ENCODE measurements at regions not wholly inside any gene's neighbourhood (a gene's known extent, or its start where the extent isn't known, plus 50 kb on each side); places are given as distances from the start of the nearest gene placed in this dataset.
"Not testable (repeated sequence)": the region's sequence is repeated elsewhere in the genome, so short reads cannot be mapped to it uniquely, and the experiment has no call there.

GRCh38 chr9:81427870-81428269, 261.5 kb downstream of the TLE1 start:
- intact Hi-C loops (cut with DNase I): no loop called here

GRCh38 chr9:81424431-81424830, 264.9 kb downstream of the TLE1 start:
- 12% methylated on average over 1 of the region's 1 CpG for WGBS
- no peaks in the 10 kb centered on the region for H3K9me3 ChIP-seq (ENCODE audit: control insufficient read depth, low read length)
- DNase-seq (no peak), ATAC-seq (peak in 1 of 2 donors; percentile 37)
- H3K4me1 ChIP-seq (ENCODE audit: control insufficient read depth, insufficient read depth, low read length): no peaks in the 10 kb centered on the region
- no peaks in the 10 kb centered on the region for H3K27me3 ChIP-seq (ENCODE audit: control insufficient read depth, insufficient read depth)
- intact Hi-C loops (cut with DNase I): no loop called here
- H3K4me3 ChIP-seq (ENCODE audit: low read length): no peak overlapping the region
- no peak overlapping the region for H3K27ac ChIP-seq (ENCODE audit: low read length)

More at GRCh38 chr9:81427870-81428269, 261.5 kb downstream of the TLE1 start:
- Histone ChIP-seq H3K9me3 (ENCODE audit: control insufficient read depth, low read length) (no peaks in the 10 kb centered on the region), H3K4me1 (ENCODE audit: control insufficient read depth, insufficient read depth, low read length) (no peaks in the 10 kb centered on the region), H3K4me3 (ENCODE audit: low read length) (no peak overlapping the region), H3K27ac (ENCODE audit: low read length) (no peak overlapping the region), H3K27me3 (ENCODE audit: control insufficient read depth, insufficient read depth) (no peaks in the 10 kb centered on the region)
- ATAC-seq: no peak
- DNase-seq: no peak
- WGBS: 96% methylated on average over 1 of the region's 1 CpG

GRCh38 chr9:81423589-81424326, 265.6 kb downstream of the TLE1 start:
- ATAC-seq: no peak
- Histone ChIP-seq H3K27me3 (ENCODE audit: control insufficient read depth, insufficient read depth) (no peaks in the 10 kb centered on the region), H3K4me1 (ENCODE audit: control insufficient read depth, insufficient read depth, low read length) (no peaks in the 10 kb centered on the region), H3K9me3 (ENCODE audit: control insufficient read depth, low read length) (no peaks in the 10 kb centered on the region), H3K4me3 (ENCODE audit: low read length) (no peak overlapping the region), H3K27ac (ENCODE audit: low read length) (no peak overlapping the region)
- intact Hi-C loops (cut with DNase I): no loop called here
- no peak for DNase-seq

- H3K9me3 ChIP-seq (ENCODE audit: control insufficient read depth, low read length); H3K4me3 ChIP-seq (ENCODE audit: low read length); ATAC-seq; DNase-seq; H3K4me1 ChIP-seq (ENCODE audit: control insufficient read depth, insufficient read depth, low read length); H3K27me3 ChIP-seq (ENCODE audit: control insufficient read depth, insufficient read depth); intact Hi-C loops (cut with DNase I); H3K27ac ChIP-seq (ENCODE audit: low read length): not testable (repeated sequence)
- 88% methylated on average over 3 of the region's 3 CpGs for WGBS
These were observed 268.3 kb downstream of the TLE1 start for GRCh38 chr9:81421090-81421489.

- DNase-seq (no peak), ATAC-seq (no peak)
- 97% methylated on average over 1 of the region's 1 CpG for WGBS
- Histone ChIP-seq H3K4me3 (ENCODE audit: low read length) (no peak overlapping the region), H3K27me3 (ENCODE audit: control insufficient read depth, insufficient read depth) (no peaks in the 10 kb centered on the region), H3K9me3 (ENCODE audit: control insufficient read depth, low read length) (no peaks in the 10 kb centered on the region), H3K4me1 (ENCODE audit: control insufficient read depth, insufficient read depth, low read length) (no peaks in the 10 kb centered on the region), H3K27ac (ENCODE audit: low read length) (no peak overlapping the region)
- intact Hi-C loops (cut with DNase I): no loop called here
These were observed 269.3 kb downstream of the TLE1 start for GRCh38 chr9:81420024-81420423.

- Histone ChIP-seq H3K27ac (ENCODE audit: low read length) (no peak overlapping the region), H3K4me1 (ENCODE audit: control insufficient read depth, insufficient read depth, low read length) (no peaks in the 10 kb centered on the region), H3K9me3 (ENCODE audit: control insufficient read depth, low read length) (no peaks in the 10 kb centered on the region), H3K27me3 (ENCODE audit: control insufficient read depth, insufficient read depth) (no peaks in the 10 kb centered on the region), H3K4me3 (ENCODE audit: low read length) (no peak overlapping the region)
- ATAC-seq (no peak), DNase-seq (no peak)
- intact Hi-C loops (cut with DNase I): no loop called here
These were observed 271.4 kb downstream of the TLE1 start for GRCh38 chr9:81417941-81418340.

- H3K27ac ChIP-seq (ENCODE audit: low read length): no peak overlapping the region
- no peaks in the 10 kb centered on the region for H3K4me1 ChIP-seq (ENCODE audit: control insufficient read depth, insufficient read depth, low read length)
- WGBS: 73% methylated on average over 2 of the region's 2 CpGs
- H3K4me3 ChIP-seq (ENCODE audit: low read length): no peak overlapping the region
- no peaks in the 10 kb centered on the region for H3K9me3 ChIP-seq (ENCODE audit: control insufficient read depth, low read length)
- H3K27me3 ChIP-seq (ENCODE audit: control insufficient read depth, insufficient read depth): no peaks in the 10 kb centered on the region
- ATAC-seq (no peak), DNase-seq (no peak)
- intact Hi-C loops (cut with DNase I): no loop called here
These were observed 272.1 kb downstream of the TLE1 start for GRCh38 chr9:81417299-81417675.

GRCh38 chr9:81416476-81417298, 272.7 kb downstream of the TLE1 start:
- DNase-seq (no peak), ATAC-seq (peak; percentile 53 to 64)
- Histone ChIP-seq H3K9me3 (ENCODE audit: control insufficient read depth, low read length) (no peaks in the 10 kb centered on the region), H3K4me1 (ENCODE audit: control insufficient read depth, insufficient read depth, low read length) (no peaks in the 10 kb centered on the region), H3K27ac (ENCODE audit: low read length) (no peak overlapping the region), H3K4me3 (ENCODE audit: low read length) (no peak overlapping the region), H3K27me3 (ENCODE audit: control insufficient read depth, insufficient read depth) (no peaks in the 10 kb centered on the region)
- 45% methylated on average over 7 of the region's 7 CpGs for WGBS
- intact Hi-C loops (cut with DNase I): no loop called here

- ATAC-seq (no peak), DNase-seq (no peak)
- Histone ChIP-seq H3K4me1 (ENCODE audit: control insufficient read depth, insufficient read depth, low read length) (no peaks in the 10 kb centered on the region), H3K27me3 (ENCODE audit: control insufficient read depth, insufficient read depth) (no peaks in the 10 kb centered on the region), H3K4me3 (ENCODE audit: low read length) (no peak overlapping the region), H3K27ac (ENCODE audit: low read length) (no peak overlapping the region), H3K9me3 (ENCODE audit: control insufficient read depth, low read length) (no peaks in the 10 kb centered on the region)
- intact Hi-C loops (cut with DNase I): no loop called here
- WGBS: 91% methylated on average over 1 of the region's 1 CpG
These were observed 274.5 kb downstream of the TLE1 start for GRCh38 chr9:81414836-81415235.

GRCh38 chr9:81411961-81412360, 277.4 kb downstream of the TLE1 start:
- DNase-seq (no peak), ATAC-seq (no peak)
- Histone ChIP-seq H3K27ac (ENCODE audit: low read length) (no peak overlapping the region), H3K9me3 (ENCODE audit: control insufficient read depth, low read length) (no peaks in the 10 kb centered on the region), H3K27me3 (ENCODE audit: control insufficient read depth, insufficient read depth) (no peaks in the 10 kb centered on the region), H3K4me1 (ENCODE audit: control insufficient read depth, insufficient read depth, low read length) (no peaks in the 10 kb centered on the region), H3K4me3 (ENCODE audit: low read length) (no peak overlapping the region)
- intact Hi-C loops (cut with DNase I): no loop called here
- 81% methylated on average over 1 of the region's 1 CpG for WGBS

GRCh38 chr9:81410201-81410600, 279.1 kb downstream of the TLE1 start:
- Histone ChIP-seq H3K4me3 (ENCODE audit: low read length) (no peak overlapping the region), H3K4me1 (ENCODE audit: control insufficient read depth, insufficient read depth, low read length) (no peaks in the 10 kb centered on the region), H3K9me3 (ENCODE audit: control insufficient read depth, low read length) (no peaks in the 10 kb centered on the region), H3K27me3 (ENCODE audit: control insufficient read depth, insufficient read depth) (no peaks in the 10 kb centered on the region), H3K27ac (ENCODE audit: low read length) (no peak overlapping the region)
- 81% methylated on average over 4 of the region's 4 CpGs for WGBS
- ATAC-seq (no peak), DNase-seq (no peak)
- intact Hi-C loops (cut with DNase I): no loop called here

Data from right cardiac atrium (tissue), 5 donors.